ENCODE measurements at regions not wholly inside any gene's neighbourhood (a gene's known extent, or its start where the extent isn't known, plus 50 kb on each side); places are given as distances from the start of the nearest gene placed in this dataset.

GRCh38 chr12:105970885-105971284 is 167.9 kb downstream of the NUAK1 start:
- no peaks in the 10 kb centered on the region for H3K9me3 ChIP-seq (ENCODE audit: control insufficient read depth in 1 of 2, insufficient read depth in 1 of 2, low read depth in 1 of 2, low read length in 2 of 2)
- H4K20me1 ChIP-seq (ENCODE audit: insufficient read depth), result no peaks in the 10 kb centered on the region
- DNase-seq (ENCODE audit: low read depth, low spot score) (no peak), ATAC-seq (no peak)
- ChIA-PET CTCF (no interaction called here), RAD21 (ENCODE audit: low non-redundant PET in 1 of 2, low total read pairs in 2 of 2, uncharacterized antibody in 2 of 2, unreplicated experiment in 2 of 2) (no interaction called here), POLR2A (no interaction called here)
- H3K9me2 ChIP-seq (ENCODE audit: insufficient read depth), result no peaks in the 10 kb centered on the region
- no peak overlapping the region for H3K4me3 ChIP-seq (replicated peaks in 1 of 2; ENCODE audit: low read depth in 1 of 2, low read length in 2 of 2)
- H3K27ac ChIP-seq (ENCODE audit: low read depth, low read length), result no peak overlapping the region
- no peaks in the 10 kb centered on the region for H3K36me3 ChIP-seq (ENCODE audit: control insufficient read depth in 1 of 2, insufficient read depth in 2 of 2, low read length in 2 of 2)
- TF ChIP-seq RAD21 (IDR thresholded peaks at IDR 0.05; ENCODE audit: low read depth), result no peak
- no peaks in the 10 kb centered on the region for H3K4me1 ChIP-seq (ENCODE audit: control insufficient read depth in 1 of 2, insufficient read depth in 2 of 2, low read length in 2 of 2)
- H2AFZ ChIP-seq (ENCODE audit: low read depth, low read length, poor library complexity, severe bottlenecking), result no peak overlapping the region
- no TSS peak for BruUV-seq (replicated peaks)
- no peak overlapping the region for H3K9ac ChIP-seq (ENCODE audit: low read length)
- H3K79me2 ChIP-seq (ENCODE audit: insufficient read depth, low read length), result no peaks in the 10 kb centered on the region
- intact Hi-C loops (cut with micrococcal nuclease), result no loop called here
- peaks cover 29% of the 10 kb centered on the region for H3K27me3 ChIP-seq (ENCODE audit: insufficient read depth, low read length)
- H3K4me2 ChIP-seq (ENCODE audit: low read length), result no peak overlapping the region

- intact Hi-C loops (cut with micrococcal nuclease), result no loop called here
- Histone ChIP-seq H4K20me1 (ENCODE audit: insufficient read depth) (no peaks in the 10 kb centered on the region), H3K9me2 (ENCODE audit: insufficient read depth) (no peaks in the 10 kb centered on the region), H3K9me3 (ENCODE audit: control insufficient read depth in 1 of 2, insufficient read depth in 1 of 2, low read depth in 1 of 2, low read length in 2 of 2) (no peaks in the 10 kb centered on the region), H3K4me3 (replicated peaks in 1 of 2; ENCODE audit: low read depth in 1 of 2, low read length in 2 of 2) (no peak overlapping the region), H3K9ac (ENCODE audit: low read length) (no peak overlapping the region), H3K4me2 (ENCODE audit: low read length) (no peak overlapping the region), H2AFZ (ENCODE audit: low read depth, low read length, poor library complexity, severe bottlenecking) (no peak overlapping the region), H3K36me3 (ENCODE audit: control insufficient read depth in 1 of 2, insufficient read depth in 2 of 2, low read length in 2 of 2) (no peaks in the 10 kb centered on the region), H3K27me3 (ENCODE audit: insufficient read depth, low read length) (peaks cover 20% of the 10 kb centered on the region), H3K4me1 (ENCODE audit: control insufficient read depth in 1 of 2, insufficient read depth in 2 of 2, low read length in 2 of 2) (no peaks in the 10 kb centered on the region), H3K27ac (ENCODE audit: low read depth, low read length) (no peak overlapping the region), H3K79me2 (ENCODE audit: insufficient read depth, low read length) (no peaks in the 10 kb centered on the region)
- BruUV-seq (replicated peaks), result no TSS peak
- ChIA-PET CTCF (no interaction called here), POLR2A (no interaction called here), RAD21 (ENCODE audit: low non-redundant PET in 1 of 2, low total read pairs in 2 of 2, uncharacterized antibody in 2 of 2, unreplicated experiment in 2 of 2) (no interaction called here)
- ATAC-seq (no peak), DNase-seq (ENCODE audit: low read depth, low spot score) (no peak)
- TF ChIP-seq SRF (IDR thresholded peaks at IDR 0.05; ENCODE audit: low read depth) (no peak), ZBTB33 (IDR thresholded peaks at IDR 0.05; ENCODE audit: extremely low read depth, insufficient replicate concordance, low read length) (no peak), CBX3 (IDR thresholded peaks at IDR 0.05; ENCODE audit: low read depth) (no peak), ATF3 (IDR thresholded peaks at IDR 0.05) (no peak)
Observed at GRCh38 chr12:105974738-105975137, 164.0 kb downstream of the NUAK1 start.
